NOMO-1 (cell line): ENCODE measurements at regions not wholly inside any gene's neighbourhood (a gene's known extent, or its start where the extent isn't known, plus 50 kb on each side); places are given as distances from the start of the nearest gene placed in this dataset.

Source experiments
- DNase-seq, 2 experiments: peaks; one replicate each; lab custom pipeline; 2025; ENCODE audit not compliant: unreplicated experiment in 2 of 2; lab: John Stamatoyannopoulos, UW

- DNase-seq = no peak
Observed at GRCh38 chr6:125489579-125490285, 188.0 kb upstream of the HDDC2 start.

DNA sequence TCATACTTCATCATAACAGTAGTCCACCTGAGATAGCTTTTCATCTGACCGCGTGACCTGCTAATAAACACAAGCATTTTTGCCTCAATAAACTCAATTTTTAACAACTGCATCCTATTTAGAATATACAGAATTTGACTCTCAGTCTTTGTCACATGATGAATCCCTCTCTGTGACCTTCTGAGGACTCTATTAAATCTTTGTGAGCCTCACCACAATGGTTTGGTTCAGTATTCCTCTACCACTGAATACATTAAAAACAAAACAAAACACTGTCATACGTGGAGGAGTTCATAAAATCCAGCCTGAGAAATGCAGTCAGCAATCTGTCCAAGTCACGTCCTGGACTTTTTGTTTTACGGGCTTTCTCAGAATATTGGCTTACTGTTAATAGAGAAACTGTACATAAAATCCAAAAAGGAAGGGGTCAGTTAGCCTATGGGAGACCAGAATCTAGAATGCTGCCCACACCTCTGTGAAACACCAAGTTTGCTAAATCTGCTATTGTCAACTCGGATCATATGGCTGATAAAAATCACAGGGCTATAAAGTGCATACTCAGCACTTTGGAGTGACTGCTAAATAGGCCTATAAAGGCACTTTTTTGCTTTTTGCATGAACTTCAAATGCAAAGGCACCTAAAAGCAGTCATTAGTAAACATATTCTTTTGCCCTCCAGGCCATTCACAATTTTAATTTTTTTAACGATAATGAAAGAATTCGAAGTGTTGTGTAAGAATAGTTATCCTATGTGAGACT, 190.3 kb upstream of the HDDC2 start:
- DNase-seq = no peak

DNA sequence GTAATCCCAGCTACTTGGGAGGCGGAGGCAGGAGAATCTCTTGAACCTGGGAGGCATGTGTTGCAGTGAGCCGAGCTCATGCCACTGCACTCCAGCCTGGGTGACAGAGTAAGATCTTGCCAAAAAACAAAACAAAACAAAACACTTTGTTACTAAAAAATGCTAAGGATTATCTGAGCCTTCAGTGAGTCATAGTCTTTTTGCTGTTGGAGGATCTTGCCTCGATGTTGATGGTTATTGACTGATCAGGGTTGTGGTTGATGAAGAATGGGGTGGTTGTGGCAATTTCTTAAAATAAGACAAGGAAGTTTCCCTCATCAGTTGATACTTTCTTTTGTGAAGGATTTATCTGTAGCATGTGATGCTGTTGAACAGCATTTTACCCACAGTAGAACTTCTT, 196.8 kb upstream of the HDDC2 start:
- DNase-seq = no peak

DNA sequence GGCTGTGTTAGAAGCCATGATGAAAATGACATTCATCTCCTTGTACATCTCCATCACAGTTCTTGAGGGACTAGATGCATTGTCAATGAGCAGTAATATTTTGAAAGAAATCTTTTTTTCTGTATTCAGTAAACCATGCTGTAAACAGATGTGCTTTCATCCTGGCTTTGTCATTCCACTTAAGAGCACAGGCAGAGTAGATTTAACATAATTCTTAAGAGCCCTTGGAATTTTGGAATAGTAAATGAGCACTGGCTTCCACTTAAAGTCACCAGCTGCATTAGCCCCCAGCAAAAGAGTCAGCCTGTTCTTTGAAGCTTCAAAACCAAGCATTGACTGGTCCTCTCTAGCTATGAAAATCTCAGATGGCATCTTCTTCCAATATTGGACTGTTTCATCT, 197.8 kb upstream of the HDDC2 start:
- DNase-seq = no peak

GRCh38 chr6:125503181-125503580, 201.4 kb upstream of the HDDC2 start:
- no peak for DNase-seq

DNA sequence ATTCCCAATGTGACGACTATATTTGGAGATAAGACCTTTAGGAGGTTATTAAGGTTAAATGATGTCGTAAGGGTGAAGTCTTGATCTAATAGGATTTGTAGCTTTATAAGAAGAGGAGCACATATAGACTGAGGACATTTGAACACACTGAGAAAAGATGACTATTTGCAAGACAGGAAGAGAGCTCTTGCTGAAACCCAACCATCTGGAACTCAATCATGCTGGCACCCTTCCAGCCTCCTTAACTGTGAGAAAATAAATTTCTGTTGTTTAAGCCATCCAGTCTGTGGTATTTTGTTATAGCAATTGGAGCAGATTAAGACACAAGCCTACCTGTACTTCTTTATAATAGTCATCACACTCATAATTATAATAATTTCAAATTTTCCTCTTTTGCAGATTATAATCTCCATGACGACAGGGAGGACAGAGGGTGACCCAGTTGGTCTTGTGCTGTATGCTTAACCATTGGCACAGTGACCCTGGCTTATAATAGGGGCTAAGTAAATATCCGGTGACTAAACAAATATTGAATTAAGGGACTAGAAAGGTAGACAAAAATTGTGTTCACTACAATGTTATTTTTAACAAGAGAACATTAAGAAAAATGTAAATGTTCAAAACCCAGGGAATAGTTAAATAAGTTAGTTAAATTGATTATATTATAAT, 206.4 kb upstream of the HDDC2 start:
- no peak for DNase-seq

GRCh38 chr6:125508793-125509192, 207.0 kb upstream of the HDDC2 start:
- DNase-seq = no peak

DNA sequence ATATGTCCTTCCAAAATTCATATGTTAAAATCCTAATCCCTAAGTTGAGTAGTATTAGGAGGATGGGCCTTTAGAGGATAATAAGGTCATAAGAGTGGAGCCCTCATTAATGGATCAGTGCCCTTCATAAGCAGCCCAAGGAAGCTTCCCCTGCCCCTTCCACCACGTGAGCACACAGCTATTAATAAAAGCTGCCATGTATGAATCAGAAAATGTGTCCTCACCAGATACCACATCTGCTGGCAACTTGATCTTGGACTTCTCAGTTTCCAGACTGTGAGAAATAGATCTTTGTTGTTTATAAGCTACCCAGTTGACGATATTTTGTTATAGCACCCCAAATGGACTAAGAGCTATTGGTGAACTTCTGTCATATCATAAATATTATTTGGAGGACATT, 207.7 kb upstream of the HDDC2 start:
- no peak for DNase-seq

DNA sequence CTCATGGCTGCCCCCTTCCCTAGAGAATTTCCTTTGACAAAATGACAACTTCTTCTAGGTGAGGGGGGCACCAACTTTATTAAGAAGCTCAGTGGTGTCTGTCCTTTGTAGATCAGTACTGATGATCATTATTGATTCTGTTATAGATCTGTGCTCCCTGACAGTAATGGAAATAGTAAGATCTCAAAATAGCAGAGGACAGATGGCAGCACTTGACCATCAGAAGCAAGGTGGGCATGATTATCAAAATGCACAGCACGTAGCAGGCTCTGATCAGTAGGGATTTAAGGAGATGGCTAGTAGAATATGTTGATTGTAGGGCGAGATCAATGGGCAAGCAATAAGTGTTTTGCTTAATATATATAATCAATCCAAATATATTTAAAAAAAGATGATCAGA, 208.6 kb upstream of the HDDC2 start:
- DNase-seq = no peak

DNA sequence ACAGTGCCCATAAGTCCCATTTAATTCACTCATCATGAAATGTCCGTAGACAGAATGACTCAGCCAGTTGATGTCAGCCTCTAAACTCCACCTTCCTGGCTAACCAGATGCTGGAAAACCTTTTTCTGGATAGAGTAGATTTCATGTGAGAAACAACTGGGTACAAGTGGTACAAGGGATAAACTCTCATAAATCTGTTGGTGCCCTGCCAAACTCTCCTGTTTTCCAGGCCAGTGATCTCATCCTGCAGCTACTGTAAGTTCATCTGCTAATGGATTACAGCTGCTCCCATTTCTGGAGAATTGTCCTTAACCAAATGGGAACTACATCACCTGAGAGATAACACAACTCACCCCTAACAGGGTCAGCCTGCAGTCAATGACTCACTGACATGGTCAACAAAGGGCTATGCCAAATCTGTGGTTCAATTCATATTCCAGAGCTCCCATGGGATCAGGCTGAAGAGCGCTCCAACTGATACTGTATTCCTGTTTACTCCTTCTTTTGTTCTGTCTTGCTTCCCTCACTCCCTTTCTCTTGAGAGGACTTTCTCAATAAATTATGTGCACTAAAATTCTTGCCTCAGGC, 210.1 kb upstream of the HDDC2 start:
- no peak for DNase-seq

DNA sequence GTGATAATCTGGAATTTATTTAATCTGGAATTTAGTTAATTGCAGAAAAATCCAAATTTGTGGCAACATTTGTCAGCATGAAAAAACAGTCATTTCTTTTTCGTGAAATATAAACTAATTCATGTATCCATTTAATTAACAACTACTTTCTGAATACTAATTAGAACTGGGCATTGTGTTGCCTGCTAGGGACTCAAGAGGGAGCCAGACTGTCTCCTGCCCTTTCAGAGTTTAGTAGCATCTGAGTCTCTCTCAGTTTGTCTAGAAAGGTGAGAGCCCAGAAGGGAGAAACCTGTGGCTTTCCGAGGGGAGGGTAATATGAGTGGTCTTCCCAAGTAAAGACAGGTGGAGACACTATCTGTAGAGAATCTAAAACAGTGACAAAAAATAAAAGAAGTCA, 210.9 kb upstream of the HDDC2 start:
- no peak for DNase-seq

DNA sequence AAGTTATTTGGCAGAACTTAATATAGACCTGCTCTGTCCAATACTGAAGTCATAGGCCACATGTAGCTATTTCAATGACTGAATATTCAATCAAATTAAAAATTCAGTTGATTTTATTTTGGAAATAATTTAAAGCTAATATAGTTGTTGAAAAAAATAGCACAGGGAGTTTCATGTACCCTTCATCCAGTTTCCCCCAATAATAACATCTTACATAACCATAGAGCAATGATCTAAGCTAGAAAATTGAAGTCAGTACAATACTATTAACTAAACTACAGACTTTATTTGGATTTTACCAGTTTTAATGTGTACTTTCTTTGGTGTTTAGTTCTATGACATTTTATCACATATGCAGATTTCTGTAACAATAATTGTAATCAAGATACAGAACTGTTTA, 212.2 kb upstream of the HDDC2 start:
- DNase-seq = no peak

- no peak for DNase-seq
Observed at GRCh38 chr6:125516644-125517043, 214.9 kb upstream of the HDDC2 start.

GRCh38 chr6:125519367-125519766, 217.6 kb upstream of the HDDC2 start:
- no peak for DNase-seq

DNA sequence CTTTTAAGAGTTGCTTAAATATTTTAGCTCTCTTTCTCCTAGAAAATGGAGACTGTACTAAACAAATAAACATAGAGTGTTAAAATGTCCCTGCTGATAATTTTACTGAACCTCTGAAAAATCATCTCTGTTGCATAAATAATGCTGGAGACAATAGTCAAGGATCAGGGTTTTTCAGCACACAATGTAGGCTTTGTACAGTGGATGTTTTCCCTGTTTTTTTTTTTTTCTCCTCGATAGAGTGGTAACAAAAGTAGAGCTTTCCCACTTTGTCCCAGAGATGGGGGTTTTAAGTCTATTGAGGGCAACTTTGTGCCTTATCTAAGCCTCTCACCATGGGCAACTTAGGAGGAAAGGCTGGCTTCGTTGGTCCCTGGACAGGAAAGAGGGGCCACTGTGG, 222.6 kb upstream of the HDDC2 start:
- no peak for DNase-seq

- DNase-seq = no peak
Observed at GRCh38 chr6:125526007-125526720, 223.3 kb upstream of the HEY2 start.

DNA sequence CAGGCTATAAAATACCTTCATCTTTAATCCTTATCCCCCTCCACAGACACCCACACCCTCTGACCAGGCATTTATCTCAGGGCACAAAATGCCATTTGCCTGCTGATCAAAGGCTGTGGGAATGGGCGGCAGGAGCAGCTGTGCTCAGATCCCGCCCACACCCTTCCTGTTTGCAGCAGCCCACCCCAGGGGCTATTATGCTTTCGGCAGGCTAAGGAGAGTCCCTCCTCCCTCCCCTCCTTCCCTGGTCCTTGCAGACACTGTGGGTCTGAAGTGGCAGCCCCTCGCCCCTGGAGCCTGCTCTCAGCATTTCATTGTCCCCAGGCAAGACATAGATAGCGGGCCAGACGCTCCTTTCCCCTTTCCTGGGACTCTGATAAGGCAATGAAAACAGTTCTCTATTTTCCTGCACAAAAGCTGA, 220.8 kb upstream of the HEY2 start:
- DNase-seq = no peak

DNA sequence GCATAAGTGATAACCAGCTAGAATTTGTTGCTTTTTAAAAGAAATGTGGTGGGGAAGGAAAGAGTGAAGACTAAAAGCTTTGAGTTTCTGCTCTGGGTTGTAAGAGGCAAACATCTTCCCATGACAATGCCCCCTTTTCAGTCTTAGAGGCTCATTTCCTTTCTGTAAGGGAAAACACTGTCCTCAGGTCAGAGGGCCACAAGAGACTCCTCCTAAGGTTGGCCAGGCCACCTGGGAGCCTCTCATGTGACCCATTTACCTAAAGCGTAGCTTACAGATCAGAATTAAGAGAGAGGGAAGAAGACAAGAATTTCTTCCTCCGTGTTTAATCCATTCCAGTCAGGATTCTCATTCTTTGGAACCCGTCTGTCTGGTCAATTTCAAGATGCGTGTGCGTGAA, 220.4 kb upstream of the HEY2 start:
- DNase-seq = no peak

DNA sequence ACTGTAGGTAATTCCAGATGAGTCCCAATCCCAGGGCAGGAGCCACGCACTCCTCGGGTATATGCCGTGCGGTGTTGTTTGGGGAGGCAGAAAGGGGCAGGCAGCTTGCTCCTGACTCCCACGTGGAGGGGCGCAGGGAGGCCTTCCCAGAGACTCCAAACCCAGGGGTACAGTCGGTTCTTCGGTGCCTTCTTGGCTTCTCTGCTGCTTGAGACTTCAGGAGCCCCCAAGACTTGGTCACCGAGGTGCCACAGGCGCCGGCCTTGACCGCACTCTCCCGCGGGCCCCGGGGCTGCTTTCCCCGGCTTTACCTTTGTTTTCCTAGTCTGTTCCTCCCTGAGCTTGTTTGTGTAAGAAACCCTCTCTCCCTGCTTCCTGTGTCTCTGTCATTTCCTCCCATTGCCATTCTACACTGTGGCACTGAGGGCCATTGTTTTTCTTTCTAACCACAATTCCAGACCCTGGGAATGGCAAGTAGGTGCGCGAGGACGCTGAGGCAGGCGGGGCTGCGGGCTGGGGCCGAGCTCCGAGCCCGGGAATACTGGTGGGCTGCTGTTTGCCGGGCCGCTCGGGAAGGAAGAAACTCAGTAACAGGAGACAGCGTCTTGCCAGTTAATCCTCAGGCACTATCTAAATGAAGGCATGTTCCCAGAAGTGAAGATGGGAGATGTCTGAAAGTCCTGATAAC, 215.6 kb upstream of the HEY2 start:
- DNase-seq = no peak
